ENCODE measurements at regions not wholly inside any gene's neighbourhood (a gene's known extent, or its start where the extent isn't known, plus 50 kb on each side); places are given as distances from the start of the nearest gene placed in this dataset.

DNA sequence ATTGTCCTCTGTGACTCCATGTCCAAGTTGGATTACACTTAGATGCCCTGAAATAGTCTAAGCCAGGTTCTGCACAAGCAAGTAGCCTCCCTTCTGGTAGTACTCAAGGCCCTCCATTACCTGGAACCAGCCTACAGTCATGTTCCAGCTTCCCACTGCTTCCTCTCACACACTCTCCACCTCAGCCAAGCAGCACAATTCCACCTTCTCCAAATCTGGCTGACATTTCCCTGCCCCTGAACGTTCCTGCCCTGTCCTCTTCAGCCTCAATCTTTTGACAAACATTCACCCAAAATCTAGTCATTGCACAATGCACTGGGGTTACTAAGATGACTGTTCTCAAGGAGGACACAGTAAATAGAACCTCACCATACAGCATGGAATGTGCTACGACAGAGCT lies 95.3 kb upstream of the KLHL29 start (continued):
- TF ChIP-seq, protein P1, sequence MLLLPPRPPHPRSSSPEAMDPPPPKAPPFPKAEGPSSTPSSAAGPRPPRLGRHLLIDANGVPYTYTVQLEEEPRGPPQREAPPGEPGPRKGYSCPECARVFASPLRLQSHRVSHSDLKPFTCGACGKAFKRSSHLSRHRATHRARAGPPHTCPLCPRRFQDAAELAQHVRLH (tag by site-specific recombination; IDR thresholded peaks at IDR 0.05) = no peak

DNA sequence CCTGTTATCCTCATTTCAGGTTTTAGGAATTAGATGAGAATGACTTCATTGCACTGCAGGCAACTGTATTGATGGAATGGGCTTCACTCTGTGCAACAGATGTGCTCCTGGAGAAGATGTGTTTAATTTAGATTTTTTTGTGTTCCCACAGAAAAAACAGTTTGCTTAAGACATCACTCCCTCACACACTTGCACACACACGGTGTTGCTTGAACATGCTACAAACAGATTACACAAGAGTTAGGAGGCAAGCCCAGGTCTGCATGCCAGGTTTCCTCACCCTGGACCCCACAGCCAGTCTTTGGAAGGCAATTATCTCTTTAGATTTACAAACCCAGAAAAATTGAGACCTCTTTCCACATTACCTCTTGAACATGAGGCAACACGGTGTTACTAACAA lies 93.7 kb upstream of the KLHL29 start:
- no peak overlapping the region for H3K27ac ChIP-seq (ENCODE audit: extremely low read depth, low read depth, low read length)
- CTCF ChIA-PET = no interaction called here
- no peak overlapping the region for H3K4me3 ChIP-seq (ENCODE audit: low read depth, low read length)
- TF ChIP-seq ZNF549 (tag by site-specific recombination; IDR thresholded peaks at IDR 0.05) (no peak), KLF16 (tag by site-specific recombination; IDR thresholded peaks at IDR 0.05) (no peak), GLIS1 (tag by site-specific recombination; IDR thresholded peaks at IDR 0.05) (no peak)
- TF ChIP-seq, protein P2, sequence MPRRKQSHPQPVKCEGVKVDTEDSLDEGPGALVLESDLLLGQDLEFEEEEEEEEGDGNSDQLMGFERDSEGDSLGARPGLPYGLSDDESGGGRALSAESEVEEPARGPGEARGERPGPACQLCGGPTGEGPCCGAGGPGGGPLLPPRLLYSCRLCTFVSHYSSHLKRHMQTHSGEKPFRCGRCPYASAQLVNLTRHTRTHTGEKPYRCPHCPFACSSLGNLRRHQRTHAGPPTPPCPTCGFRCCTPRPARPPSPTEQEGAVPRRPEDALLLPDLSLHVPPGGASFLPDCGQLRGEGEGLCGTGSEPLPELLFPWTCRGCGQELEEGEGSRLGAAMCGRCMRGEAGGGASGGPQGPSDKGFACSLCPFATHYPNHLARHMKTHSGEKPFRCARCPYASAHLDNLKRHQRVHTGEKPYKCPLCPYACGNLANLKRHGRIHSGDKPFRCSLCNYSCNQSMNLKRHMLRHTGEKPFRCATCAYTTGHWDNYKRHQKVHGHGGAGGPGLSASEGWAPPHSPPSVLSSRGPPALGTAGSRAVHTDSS (tag by site-specific recombination; IDR thresholded peaks at IDR 0.05) = no peak
- TF ChIP-seq, protein P3, sequence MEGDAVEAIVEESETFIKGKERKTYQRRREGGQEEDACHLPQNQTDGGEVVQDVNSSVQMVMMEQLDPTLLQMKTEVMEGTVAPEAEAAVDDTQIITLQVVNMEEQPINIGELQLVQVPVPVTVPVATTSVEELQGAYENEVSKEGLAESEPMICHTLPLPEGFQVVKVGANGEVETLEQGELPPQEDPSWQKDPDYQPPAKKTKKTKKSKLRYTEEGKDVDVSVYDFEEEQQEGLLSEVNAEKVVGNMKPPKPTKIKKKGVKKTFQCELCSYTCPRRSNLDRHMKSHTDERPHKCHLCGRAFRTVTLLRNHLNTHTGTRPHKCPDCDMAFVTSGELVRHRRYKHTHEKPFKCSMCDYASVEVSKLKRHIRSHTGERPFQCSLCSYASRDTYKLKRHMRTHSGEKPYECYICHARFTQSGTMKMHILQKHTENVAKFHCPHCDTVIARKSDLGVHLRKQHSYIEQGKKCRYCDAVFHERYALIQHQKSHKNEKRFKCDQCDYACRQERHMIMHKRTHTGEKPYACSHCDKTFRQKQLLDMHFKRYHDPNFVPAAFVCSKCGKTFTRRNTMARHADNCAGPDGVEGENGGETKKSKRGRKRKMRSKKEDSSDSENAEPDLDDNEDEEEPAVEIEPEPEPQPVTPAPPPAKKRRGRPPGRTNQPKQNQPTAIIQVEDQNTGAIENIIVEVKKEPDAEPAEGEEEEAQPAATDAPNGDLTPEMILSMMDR (tag by site-specific recombination; IDR thresholded peaks at IDR 0.05) = no peak
- TF ChIP-seq, protein P4, sequence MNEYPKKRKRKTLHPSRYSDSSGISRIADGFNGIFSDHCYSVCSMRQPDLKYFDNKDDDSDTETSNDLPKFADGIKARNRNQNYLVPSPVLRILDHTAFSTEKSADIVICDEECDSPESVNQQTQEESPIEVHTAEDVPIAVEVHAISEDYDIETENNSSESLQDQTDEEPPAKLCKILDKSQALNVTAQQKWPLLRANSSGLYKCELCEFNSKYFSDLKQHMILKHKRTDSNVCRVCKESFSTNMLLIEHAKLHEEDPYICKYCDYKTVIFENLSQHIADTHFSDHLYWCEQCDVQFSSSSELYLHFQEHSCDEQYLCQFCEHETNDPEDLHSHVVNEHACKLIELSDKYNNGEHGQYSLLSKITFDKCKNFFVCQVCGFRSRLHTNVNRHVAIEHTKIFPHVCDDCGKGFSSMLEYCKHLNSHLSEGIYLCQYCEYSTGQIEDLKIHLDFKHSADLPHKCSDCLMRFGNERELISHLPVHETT (tag by site-specific recombination; IDR thresholded peaks at IDR 0.05) = no peak
- H3K36me3 ChIP-seq (ENCODE audit: control insufficient read depth in 2 of 2, insufficient read depth in 1 of 2, low read length in 2 of 2) = no peaks in the 10 kb centered on the region
- H3K4me1 ChIP-seq (ENCODE audit: control insufficient read depth, insufficient read depth, low read length) = no peaks in the 10 kb centered on the region
- no peaks in the 10 kb centered on the region for H3K9me3 ChIP-seq (ENCODE audit: control insufficient read depth, insufficient read depth, low read depth, low read length)
- POLR2A ChIA-PET = no interaction called here

DNA sequence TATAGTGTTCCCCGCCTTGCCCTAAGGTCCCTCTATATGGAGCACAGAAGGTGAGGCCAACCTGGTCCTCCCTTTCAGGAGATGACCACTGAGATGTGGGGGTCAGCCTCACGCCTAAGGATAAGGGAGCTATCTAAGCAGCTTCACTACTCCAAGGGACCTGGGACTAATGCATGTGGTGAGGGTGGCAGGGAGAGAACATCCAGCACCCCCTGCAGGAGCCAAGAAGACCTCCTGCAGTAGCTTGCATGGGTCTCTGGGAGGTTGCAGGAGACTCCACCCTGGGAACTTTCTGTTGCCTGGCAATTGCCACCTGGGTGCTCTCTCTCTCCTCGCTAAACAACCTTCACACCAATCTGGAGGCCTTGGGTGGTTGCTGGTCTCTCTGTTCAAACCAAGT lies 93.0 kb upstream of the KLHL29 start:
- ChIA-PET POLR2A (no interaction called here), CTCF (interaction anchor here (0.7 kb wide), 1 partner anchor 93 kb away, joined by 3 read pairs; no protein-coding TSS in a partner anchor)
- Histone ChIP-seq H3K4me1 (ENCODE audit: control insufficient read depth, insufficient read depth, low read length) (no peaks in the 10 kb centered on the region), H3K9me3 (ENCODE audit: control insufficient read depth, insufficient read depth, low read depth, low read length) (no peaks in the 10 kb centered on the region), H3K36me3 (ENCODE audit: control insufficient read depth in 2 of 2, insufficient read depth in 1 of 2, low read length in 2 of 2) (no peaks in the 10 kb centered on the region), H3K4me3 (ENCODE audit: low read depth, low read length) (no peak overlapping the region), H3K27ac (ENCODE audit: extremely low read depth, low read depth, low read length) (no peak overlapping the region)
- TF ChIP-seq ZNF777 (tag by site-specific recombination; IDR thresholded peaks at IDR 0.05; ENCODE audit: borderline replicate concordance) (no peak), GLIS1 (tag by site-specific recombination; IDR thresholded peaks at IDR 0.05) (peak; percentile 83), ZFHX2 (tag by site-specific recombination; conservative IDR thresholded peaks at IDR 0.05) (no peak), ZNF140 (tag by site-specific recombination; IDR thresholded peaks at IDR 0.05) (no peak)

DNA sequence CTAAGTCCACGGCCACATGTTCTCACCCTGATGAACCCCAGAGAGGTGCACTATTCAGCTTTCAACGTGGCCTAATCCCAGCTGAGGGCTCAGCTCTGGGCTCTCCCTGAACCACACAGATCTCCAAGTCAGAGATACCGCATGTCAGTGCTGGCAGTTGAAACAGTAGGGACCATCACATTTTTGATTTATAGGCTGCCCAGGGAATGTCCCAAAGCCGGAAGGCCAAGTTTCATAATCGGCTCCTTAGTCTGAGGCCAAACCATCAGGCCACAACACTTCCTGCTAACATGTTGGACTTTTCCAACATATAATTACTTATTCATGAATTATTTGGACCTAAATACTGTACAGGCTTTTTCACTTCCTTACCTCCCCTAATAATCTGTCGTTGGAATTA lies 91.9 kb upstream of the KLHL29 start:
- Histone ChIP-seq H3K36me3 (ENCODE audit: control insufficient read depth in 2 of 2, insufficient read depth in 1 of 2, low read length in 2 of 2) (no peaks in the 10 kb centered on the region), H3K4me1 (ENCODE audit: control insufficient read depth, insufficient read depth, low read length) (no peaks in the 10 kb centered on the region), H3K9me3 (ENCODE audit: control insufficient read depth, insufficient read depth, low read depth, low read length) (no peaks in the 10 kb centered on the region), H3K4me3 (ENCODE audit: low read depth, low read length) (no peak overlapping the region), H3K27ac (ENCODE audit: extremely low read depth, low read depth, low read length) (no peak overlapping the region)
- POLR2A ChIA-PET = no interaction called here
- CTCF ChIA-PET = interaction anchor here (0.7 to 1.8 kb wide), 5 partner anchors 10 to 389 kb away, joined by 3 to 8 read pairs (median 3); no protein-coding TSS in a partner anchor
- TF ChIP-seq, protein P5, sequence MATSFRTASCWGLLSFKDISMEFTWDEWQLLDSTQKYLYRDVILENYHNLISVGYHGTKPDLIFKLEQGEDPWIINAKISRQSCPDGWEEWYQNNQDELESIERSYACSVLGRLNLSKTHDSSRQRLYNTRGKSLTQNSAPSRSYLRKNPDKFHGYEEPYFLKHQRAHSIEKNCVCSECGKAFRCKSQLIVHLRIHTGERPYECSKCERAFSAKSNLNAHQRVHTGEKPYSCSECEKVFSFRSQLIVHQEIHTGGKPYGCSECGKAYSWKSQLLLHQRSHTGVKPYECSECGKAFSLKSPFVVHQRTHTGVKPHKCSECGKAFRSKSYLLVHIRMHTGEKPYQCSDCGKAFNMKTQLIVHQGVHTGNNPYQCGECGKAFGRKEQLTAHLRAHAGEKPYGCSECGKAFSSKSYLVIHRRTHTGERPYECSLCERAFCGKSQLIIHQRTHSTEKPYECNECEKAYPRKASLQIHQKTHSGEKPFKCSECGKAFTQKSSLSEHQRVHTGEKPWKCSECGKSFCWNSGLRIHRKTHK (tag by site-specific recombination; IDR thresholded peaks at IDR 0.05) = no peak
- TF ChIP-seq ZNF266 (tag by site-specific recombination; IDR thresholded peaks at IDR 0.05; ENCODE audit: low read depth) = no peak
- no peak for TF ChIP-seq ZNF202 (tag by site-specific recombination; IDR thresholded peaks at IDR 0.05; ENCODE audit: borderline replicate concordance)
- TF ChIP-seq SCRT2 (tag by site-specific recombination; IDR thresholded peaks at IDR 0.05) = no peak
- TF ChIP-seq ZNF549 (tag by site-specific recombination; IDR thresholded peaks at IDR 0.05) = no peak
- no peak for TF ChIP-seq ZNF274 (IDR thresholded peaks at IDR 0.05; ENCODE audit: low read length)
- TF ChIP-seq ZNF274 (tag by site-specific recombination; IDR thresholded peaks at IDR 0.05; ENCODE audit: borderline replicate concordance) = no peak
- TF ChIP-seq, protein P6, sequence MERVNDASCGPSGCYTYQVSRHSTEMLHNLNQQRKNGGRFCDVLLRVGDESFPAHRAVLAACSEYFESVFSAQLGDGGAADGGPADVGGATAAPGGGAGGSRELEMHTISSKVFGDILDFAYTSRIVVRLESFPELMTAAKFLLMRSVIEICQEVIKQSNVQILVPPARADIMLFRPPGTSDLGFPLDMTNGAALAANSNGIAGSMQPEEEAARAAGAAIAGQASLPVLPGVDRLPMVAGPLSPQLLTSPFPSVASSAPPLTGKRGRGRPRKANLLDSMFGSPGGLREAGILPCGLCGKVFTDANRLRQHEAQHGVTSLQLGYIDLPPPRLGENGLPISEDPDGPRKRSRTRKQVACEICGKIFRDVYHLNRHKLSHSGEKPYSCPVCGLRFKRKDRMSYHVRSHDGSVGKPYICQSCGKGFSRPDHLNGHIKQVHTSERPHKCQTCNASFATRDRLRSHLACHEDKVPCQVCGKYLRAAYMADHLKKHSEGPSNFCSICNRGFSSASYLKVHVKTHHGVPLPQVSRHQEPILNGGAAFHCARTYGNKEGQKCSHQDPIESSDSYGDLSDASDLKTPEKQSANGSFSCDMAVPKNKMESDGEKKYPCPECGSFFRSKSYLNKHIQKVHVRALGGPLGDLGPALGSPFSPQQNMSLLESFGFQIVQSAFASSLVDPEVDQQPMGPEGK (tag by site-specific recombination; IDR thresholded peaks at IDR 0.05) = no peak
- TF ChIP-seq ZNF2 (tag by site-specific recombination; IDR thresholded peaks at IDR 0.05) = no peak
- TF ChIP-seq, protein P7, sequence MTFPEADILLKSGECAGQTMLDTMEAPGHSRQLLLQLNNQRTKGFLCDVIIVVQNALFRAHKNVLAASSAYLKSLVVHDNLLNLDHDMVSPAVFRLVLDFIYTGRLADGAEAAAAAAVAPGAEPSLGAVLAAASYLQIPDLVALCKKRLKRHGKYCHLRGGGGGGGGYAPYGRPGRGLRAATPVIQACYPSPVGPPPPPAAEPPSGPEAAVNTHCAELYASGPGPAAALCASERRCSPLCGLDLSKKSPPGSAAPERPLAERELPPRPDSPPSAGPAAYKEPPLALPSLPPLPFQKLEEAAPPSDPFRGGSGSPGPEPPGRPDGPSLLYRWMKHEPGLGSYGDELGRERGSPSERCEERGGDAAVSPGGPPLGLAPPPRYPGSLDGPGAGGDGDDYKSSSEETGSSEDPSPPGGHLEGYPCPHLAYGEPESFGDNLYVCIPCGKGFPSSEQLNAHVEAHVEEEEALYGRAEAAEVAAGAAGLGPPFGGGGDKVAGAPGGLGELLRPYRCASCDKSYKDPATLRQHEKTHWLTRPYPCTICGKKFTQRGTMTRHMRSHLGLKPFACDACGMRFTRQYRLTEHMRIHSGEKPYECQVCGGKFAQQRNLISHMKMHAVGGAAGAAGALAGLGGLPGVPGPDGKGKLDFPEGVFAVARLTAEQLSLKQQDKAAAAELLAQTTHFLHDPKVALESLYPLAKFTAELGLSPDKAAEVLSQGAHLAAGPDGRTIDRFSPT (tag by site-specific recombination; IDR thresholded peaks at IDR 0.05) = no peak

Data from HEK293 (cell line).